Chondrocyte (in vitro differentiated cells): ENCODE measurements at regions not wholly inside any gene's neighbourhood (a gene's known extent, or its start where the extent isn't known, plus 50 kb on each side); places are given as distances from the start of the nearest gene placed in this dataset.
A peak's percentile ranks its signal among the peaks of the same experiment; 100 is the strongest.

Experiments
- DNase-seq: peaks from one replicate; pipeline ENCODE4 v3.0.0; 2021; ENCODE audit warnings: mixed read lengths, low spot score
- H3K27ac Mint-ChIP-seq: one replicate; pipeline ENCODE4 v1.8.0; 2021; ENCODE audit warnings: mild to moderate bottlenecking, moderate library complexity, mixed read lengths; ENCODE audit not compliant: unreplicated experiment
- H3K27me3 Mint-ChIP-seq: 2 replicates; pipeline ENCODE4 v1.8.0; 2021; ENCODE audit warnings: low read depth, mixed read lengths
- H3K36me3 Mint-ChIP-seq: 2 replicates; pipeline ENCODE4 v1.8.0; 2021; ENCODE audit warnings: low read depth, mixed read lengths
- H3K4me1 Mint-ChIP-seq: 2 replicates; pipeline ENCODE4 v1.8.0; 2021; ENCODE audit warnings: low read depth, mild to moderate bottlenecking, mixed read lengths
- H3K4me3 Mint-ChIP-seq: one replicate; pipeline ENCODE4 v1.8.0; 2021; ENCODE audit warnings: mild to moderate bottlenecking, moderate library complexity, mixed read lengths; ENCODE audit not compliant: unreplicated experiment
- H3K9me3 Mint-ChIP-seq: 2 replicates; pipeline ENCODE4 v1.8.0; 2021; ENCODE audit warnings: low read depth, mixed read lengths
- TF ChIP-seq, protein P1 (sequence below): fragments of 200-600 bp; sonication (generic); IDR thresholded peaks from 2 replicates; pipeline ENCODE4 v1.5.0; 2021; ENCODE audit warnings: antibody characterized with exemption, mild to moderate bottlenecking, moderate library complexity

DNA sequence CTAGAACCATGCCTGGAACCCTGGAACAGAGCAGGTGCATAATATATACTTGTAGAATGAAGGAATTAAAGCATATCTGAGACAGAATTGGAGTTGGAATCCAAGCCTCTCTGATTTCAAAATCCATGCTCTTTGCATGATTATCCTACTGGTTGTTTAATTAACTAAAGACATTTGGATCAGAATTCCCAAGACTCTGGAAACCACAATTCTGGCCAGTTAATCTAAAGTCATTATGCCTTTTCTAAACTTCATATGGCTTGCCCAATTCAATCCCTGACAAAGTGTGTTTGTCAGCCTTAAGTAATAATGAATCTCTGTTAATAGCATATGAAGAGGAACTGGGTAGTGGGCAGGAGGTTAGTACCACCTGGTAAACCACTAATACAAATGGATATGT, 422.6 kb downstream of the ATP23 start:
- no peak overlapping the region for H3K4me3 Mint-ChIP-seq

DNA sequence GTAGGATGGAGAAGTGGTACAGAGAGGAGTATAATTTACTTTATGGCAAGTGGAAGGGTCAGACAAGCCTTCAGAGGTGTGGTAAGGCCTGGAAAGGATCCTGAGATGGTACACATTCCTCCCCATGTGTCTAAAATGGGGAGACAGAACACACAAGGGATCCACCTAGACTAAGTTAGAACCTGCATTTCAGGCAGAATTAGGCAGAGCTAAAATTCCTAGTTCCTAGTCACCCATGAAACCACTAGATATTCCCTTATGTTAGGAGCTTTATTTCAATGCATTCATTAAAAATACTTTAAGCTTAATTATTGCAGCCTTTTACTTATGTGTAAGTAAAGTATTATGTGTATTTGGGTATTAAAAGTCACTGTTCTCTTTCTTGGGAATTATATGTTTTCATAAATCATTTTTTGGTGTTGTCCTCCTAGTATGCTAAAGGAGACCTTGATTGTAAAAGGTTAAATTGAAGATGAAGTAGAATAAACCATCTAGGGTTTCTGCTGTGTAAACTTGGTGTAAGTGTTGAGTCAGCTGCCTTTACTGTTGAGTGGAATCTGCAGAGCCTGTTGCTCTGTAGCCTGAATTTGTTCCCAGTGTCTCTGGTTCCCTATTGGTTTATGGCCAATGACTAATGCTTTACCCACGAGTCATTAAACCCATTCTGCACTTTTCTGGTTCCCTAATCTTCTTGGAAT, 423.2 kb downstream of the ATP23 start:
- Mint-ChIP-seq H3K4me1 (peaks cover 35% of the 10 kb centered on the region), H3K27me3 (no peaks in the 10 kb centered on the region)

More for the DNA sequence above, 422.6 kb downstream of the ATP23 start:
- peak overlapping the region; percentile 93 for H3K27ac Mint-ChIP-seq
- H3K36me3 Mint-ChIP-seq, result no peaks in the 10 kb centered on the region
- TF ChIP-seq, protein P1, sequence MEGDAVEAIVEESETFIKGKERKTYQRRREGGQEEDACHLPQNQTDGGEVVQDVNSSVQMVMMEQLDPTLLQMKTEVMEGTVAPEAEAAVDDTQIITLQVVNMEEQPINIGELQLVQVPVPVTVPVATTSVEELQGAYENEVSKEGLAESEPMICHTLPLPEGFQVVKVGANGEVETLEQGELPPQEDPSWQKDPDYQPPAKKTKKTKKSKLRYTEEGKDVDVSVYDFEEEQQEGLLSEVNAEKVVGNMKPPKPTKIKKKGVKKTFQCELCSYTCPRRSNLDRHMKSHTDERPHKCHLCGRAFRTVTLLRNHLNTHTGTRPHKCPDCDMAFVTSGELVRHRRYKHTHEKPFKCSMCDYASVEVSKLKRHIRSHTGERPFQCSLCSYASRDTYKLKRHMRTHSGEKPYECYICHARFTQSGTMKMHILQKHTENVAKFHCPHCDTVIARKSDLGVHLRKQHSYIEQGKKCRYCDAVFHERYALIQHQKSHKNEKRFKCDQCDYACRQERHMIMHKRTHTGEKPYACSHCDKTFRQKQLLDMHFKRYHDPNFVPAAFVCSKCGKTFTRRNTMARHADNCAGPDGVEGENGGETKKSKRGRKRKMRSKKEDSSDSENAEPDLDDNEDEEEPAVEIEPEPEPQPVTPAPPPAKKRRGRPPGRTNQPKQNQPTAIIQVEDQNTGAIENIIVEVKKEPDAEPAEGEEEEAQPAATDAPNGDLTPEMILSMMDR, result no peak
- H3K9me3 Mint-ChIP-seq, result peaks cover 3% of the 10 kb centered on the region
- no peak for DNase-seq
- H3K27me3 Mint-ChIP-seq, result no peaks in the 10 kb centered on the region
- peaks cover 41% of the 10 kb centered on the region for H3K4me1 Mint-ChIP-seq

DNA sequence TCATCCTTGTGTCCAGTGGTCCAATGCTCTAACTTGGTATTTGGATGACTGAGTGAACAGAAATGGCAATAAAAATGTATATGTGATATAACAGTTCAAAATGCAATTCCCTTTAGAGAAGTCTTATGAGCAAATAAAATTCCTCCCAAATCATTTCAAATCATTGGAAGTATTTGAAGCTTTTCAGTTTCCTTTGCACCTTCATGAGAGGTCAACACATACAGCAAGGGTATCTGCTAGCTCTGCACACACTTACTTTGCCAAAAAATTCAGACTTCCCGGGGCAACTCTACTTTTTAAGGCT, 423.7 kb downstream of the ATP23 start:
- Mint-ChIP-seq H3K27me3 (no peaks in the 10 kb centered on the region), H3K4me1 (peaks cover 31% of the 10 kb centered on the region), H3K27ac (peak overlapping the region; percentile 93), H3K4me3 (no peak overlapping the region), H3K9me3 (peaks cover 3% of the 10 kb centered on the region), H3K36me3 (no peaks in the 10 kb centered on the region)
- no peak for DNase-seq
- TF ChIP-seq, protein P1, result no peak

More for the DNA sequence above, 423.2 kb downstream of the ATP23 start:
- Mint-ChIP-seq H3K9me3 (peaks cover 3% of the 10 kb centered on the region), H3K4me3 (no peak overlapping the region), H3K27ac (peak overlapping the region; percentile 93), H3K36me3 (no peaks in the 10 kb centered on the region)
- TF ChIP-seq, protein P1, result no peak
- DNase-seq, result no peak

DNA sequence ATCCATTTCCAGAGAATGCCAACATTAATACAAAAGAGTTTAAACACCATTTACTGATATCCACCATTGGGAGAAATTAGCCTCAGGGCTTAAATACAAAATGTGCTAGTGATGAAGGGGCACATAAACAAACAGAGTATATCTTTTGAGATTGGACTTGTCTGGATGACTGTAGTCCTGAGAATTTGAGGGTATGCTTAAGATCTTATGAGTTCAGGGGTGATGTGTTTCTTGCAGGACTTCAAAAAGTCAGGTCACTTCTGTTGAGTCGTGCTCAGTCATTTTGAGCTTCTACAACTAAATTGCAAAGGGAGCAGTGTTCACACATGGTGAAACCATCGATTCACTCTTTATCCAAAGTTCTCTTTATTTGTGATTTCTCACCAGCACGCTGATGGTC, 425.7 kb downstream of the ATP23 start:
- H3K4me3 Mint-ChIP-seq, result no peak overlapping the region
- DNase-seq, result no peak
- TF ChIP-seq, protein P1, result no peak
- no peak overlapping the region for H3K27ac Mint-ChIP-seq
- peaks cover 31% of the 10 kb centered on the region for H3K4me1 Mint-ChIP-seq
- no peaks in the 10 kb centered on the region for H3K36me3 Mint-ChIP-seq
- H3K9me3 Mint-ChIP-seq, result peaks cover 13% of the 10 kb centered on the region
- H3K27me3 Mint-ChIP-seq, result no peaks in the 10 kb centered on the region

DNA sequence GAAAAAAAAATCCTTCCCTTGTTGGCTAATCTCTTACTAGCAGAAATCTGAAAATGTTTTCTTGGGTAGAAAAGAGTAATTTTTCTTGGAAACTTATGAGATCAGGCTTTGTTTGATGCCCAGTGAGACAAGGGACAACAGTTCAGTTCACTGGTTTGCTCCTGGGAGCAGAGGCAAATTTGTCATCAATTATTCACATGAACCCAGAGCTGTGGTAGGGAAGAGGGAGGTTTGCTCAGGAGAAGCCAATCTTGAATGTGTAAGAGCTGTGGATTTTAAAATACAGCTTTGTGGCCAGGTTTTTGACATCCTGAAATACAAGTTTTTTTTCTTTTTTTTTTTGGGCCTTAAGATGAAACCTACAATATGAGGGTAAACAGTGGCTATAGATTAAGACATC, 426.6 kb downstream of the ATP23 start:
- H3K4me3 Mint-ChIP-seq, result no peak overlapping the region
- H3K4me1 Mint-ChIP-seq, result peaks cover 29% of the 10 kb centered on the region
- TF ChIP-seq, protein P1, result no peak
- H3K36me3 Mint-ChIP-seq, result no peaks in the 10 kb centered on the region
- H3K27ac Mint-ChIP-seq, result no peak overlapping the region
- no peaks in the 10 kb centered on the region for H3K27me3 Mint-ChIP-seq
- no peak for DNase-seq
- peaks cover 15% of the 10 kb centered on the region for H3K9me3 Mint-ChIP-seq
